NB4 (cell line): ENCODE measurements at regions not wholly inside any gene's neighbourhood (a gene's known extent, or its start where the extent isn't known, plus 50 kb on each side); places are given as distances from the start of the nearest gene placed in this dataset.
"Not testable (repeated sequence)": the region's sequence is repeated elsewhere in the genome, so short reads cannot be mapped to it uniquely, and the experiment has no call there.

Experiments used
- MYC ChIP-seq: IDR thresholded peaks from 2 replicates; pipeline ENCODE4 v1.6.1; 2011; ENCODE audit warnings: low read depth, low read length
- POLR2A ChIP-seq: IDR thresholded peaks from 2 replicates; pipeline ENCODE4 v1.6.1; 2011; ENCODE audit warnings: mild to moderate bottlenecking; ENCODE audit not compliant: insufficient read length; ENCODE audit errors: extremely low read depth
- TF ChIP-seq, protein P1 (sequence below): IDR thresholded peaks from one replicate; pipeline ENCODE4 v1.5.1; 2012; ENCODE audit warnings: low read depth, low read length
- TF ChIP-seq, protein P2 (sequence below): IDR thresholded peaks from 2 replicates; pipeline ENCODE4 v1.6.1; 2011; ENCODE audit warnings: low read depth, low read length

- not testable (repeated sequence) for TF ChIP-seq MYC, POLR2A
- TF ChIP-seq, protein P1, sequence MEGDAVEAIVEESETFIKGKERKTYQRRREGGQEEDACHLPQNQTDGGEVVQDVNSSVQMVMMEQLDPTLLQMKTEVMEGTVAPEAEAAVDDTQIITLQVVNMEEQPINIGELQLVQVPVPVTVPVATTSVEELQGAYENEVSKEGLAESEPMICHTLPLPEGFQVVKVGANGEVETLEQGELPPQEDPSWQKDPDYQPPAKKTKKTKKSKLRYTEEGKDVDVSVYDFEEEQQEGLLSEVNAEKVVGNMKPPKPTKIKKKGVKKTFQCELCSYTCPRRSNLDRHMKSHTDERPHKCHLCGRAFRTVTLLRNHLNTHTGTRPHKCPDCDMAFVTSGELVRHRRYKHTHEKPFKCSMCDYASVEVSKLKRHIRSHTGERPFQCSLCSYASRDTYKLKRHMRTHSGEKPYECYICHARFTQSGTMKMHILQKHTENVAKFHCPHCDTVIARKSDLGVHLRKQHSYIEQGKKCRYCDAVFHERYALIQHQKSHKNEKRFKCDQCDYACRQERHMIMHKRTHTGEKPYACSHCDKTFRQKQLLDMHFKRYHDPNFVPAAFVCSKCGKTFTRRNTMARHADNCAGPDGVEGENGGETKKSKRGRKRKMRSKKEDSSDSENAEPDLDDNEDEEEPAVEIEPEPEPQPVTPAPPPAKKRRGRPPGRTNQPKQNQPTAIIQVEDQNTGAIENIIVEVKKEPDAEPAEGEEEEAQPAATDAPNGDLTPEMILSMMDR, result not testable (repeated sequence)
- TF ChIP-seq, protein P2, sequence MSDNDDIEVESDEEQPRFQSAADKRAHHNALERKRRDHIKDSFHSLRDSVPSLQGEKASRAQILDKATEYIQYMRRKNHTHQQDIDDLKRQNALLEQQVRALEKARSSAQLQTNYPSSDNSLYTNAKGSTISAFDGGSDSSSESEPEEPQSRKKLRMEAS, result not testable (repeated sequence)
Measured at GRCh38 chr6:145098127-145098526, 637.2 kb downstream of the EPM2A start.
